ENCODE measurements at regions not wholly inside any gene's neighbourhood (a gene's known extent, or its start where the extent isn't known, plus 50 kb on each side); places are given as distances from the start of the nearest gene placed in this dataset.

DNA sequence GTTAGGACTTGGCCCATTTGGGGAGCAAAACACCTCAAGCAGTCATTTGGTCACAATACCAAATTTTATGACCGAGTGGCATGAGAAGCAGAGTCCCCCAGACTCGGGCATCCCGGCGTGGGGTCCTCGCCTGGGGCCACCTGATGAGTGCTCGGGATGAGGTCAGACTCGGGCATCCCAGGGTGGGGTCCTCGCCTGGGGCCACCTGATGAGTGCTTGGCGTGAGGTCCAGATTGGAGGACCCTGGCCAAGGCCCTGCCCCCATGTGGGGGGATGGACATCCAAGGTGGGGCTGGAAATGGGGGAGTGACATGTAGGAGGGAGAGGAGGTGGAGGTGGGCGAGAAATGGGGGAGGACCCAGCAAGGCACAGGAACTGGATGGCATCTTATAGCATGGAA is 56.1 kb upstream of the CST7 start:
- H3K9me3 ChIP-seq (replicated peaks; ENCODE audit: control insufficient read depth, insufficient read depth, low read length): no peaks in the 10 kb centered on the region
- FAIRE-seq (no peak), DNase-seq (ENCODE audit: low read depth, low spot score) (no peak)
- H3K79me2 ChIP-seq (ENCODE audit: control insufficient read depth, insufficient read depth, low read length): no peaks in the 10 kb centered on the region
- H3K36me3 ChIP-seq (ENCODE audit: control insufficient read depth in 2 of 2, extremely low read depth in 1 of 2, insufficient read depth in 2 of 2, low read length in 2 of 2): no peaks in the 10 kb centered on the region
- no TSS peak for BruUV-seq (replicated peaks)
- ChIA-PET POLR2A (no interaction called here), CTCF (no interaction called here)
- no peak overlapping the region for H3K4me2 ChIP-seq (ENCODE audit: insufficient read depth, low read length)
- no peaks in the 10 kb centered on the region for H3K9me1 ChIP-seq (replicated peaks; ENCODE audit: control insufficient read depth, extremely low read depth, insufficient read depth, low read length)
- TF ChIP-seq POLR2AphosphoS5 (IDR thresholded peaks at IDR 0.05; ENCODE audit: insufficient read depth, low read depth, low read length) (no peak), JUN (IDR thresholded peaks at IDR 0.05; ENCODE audit: borderline replicate concordance, insufficient read depth, insufficient read length, low read depth) (no peak), EZH2 (IDR thresholded peaks at IDR 0.05; ENCODE audit: borderline replicate concordance, low read depth, low read length, severe bottlenecking) (no peak)
- TF ChIP-seq, protein P1, sequence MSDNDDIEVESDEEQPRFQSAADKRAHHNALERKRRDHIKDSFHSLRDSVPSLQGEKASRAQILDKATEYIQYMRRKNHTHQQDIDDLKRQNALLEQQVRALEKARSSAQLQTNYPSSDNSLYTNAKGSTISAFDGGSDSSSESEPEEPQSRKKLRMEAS (IDR thresholded peaks at IDR 0.05; ENCODE audit: insufficient read depth, insufficient read length): no peak
- H3K9ac ChIP-seq (replicated peaks; ENCODE audit: extremely low read depth, insufficient read depth, low read length): no peak overlapping the region
- intact Hi-C loops (cut with micrococcal nuclease) (no loop called here), dilution Hi-C loops (cut with MboI; ENCODE audit: extremely low pct_ligation_motif_present, low sequenced_read_pairs) (no loop called here)
- H3K27ac ChIP-seq (ENCODE audit: insufficient read depth, low read depth, low read length): no peak overlapping the region
- H3K27me3 ChIP-seq (ENCODE audit: control insufficient read depth in 2 of 2, insufficient read depth in 2 of 2, low read length in 2 of 2): no peaks in the 10 kb centered on the region
- no peaks in the 10 kb centered on the region for H3K4me1 ChIP-seq (ENCODE audit: control insufficient read depth, extremely low read depth, insufficient read depth, low read length)
- no peak overlapping the region for H3K4me3 ChIP-seq (replicated peaks in 1 of 3; ENCODE audit: insufficient read depth in 1 of 3, low read depth in 1 of 3, low read length in 3 of 3)
- no peak overlapping the region for H2AFZ ChIP-seq (ENCODE audit: low read depth, low read length)
- H4K20me1 ChIP-seq (replicated peaks; ENCODE audit: control insufficient read depth, extremely low read depth, insufficient read depth, low read length): no peaks in the 10 kb centered on the region

DNA sequence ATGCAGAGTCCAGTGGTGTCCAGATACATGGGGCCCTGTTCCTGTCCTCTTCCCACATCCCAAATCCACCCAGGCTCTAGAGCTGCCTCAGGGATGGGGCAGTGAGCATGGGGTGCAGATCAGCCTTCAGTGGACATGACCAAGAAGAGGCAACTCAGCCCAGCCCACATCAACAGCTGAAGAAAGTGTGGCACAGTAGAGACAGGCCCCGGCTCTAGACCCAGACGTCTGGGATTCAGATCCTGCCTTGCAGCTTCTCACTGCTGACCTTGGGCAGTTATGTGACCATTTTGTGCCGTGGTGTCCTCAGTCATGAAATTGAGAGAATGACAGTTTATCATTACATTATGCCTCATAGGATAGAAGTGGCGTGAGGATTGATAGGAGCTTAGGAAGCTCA is 54.6 kb upstream of the CST7 start:
- Histone ChIP-seq H3K4me3 (replicated peaks in 1 of 3; ENCODE audit: insufficient read depth in 1 of 3, low read depth in 1 of 3, low read length in 3 of 3) (no peak overlapping the region), H3K9me1 (replicated peaks; ENCODE audit: control insufficient read depth, extremely low read depth, insufficient read depth, low read length) (no peaks in the 10 kb centered on the region), H4K20me1 (replicated peaks; ENCODE audit: control insufficient read depth, extremely low read depth, insufficient read depth, low read length) (no peaks in the 10 kb centered on the region), H3K9ac (replicated peaks; ENCODE audit: extremely low read depth, insufficient read depth, low read length) (no peak overlapping the region), H3K9me3 (replicated peaks; ENCODE audit: control insufficient read depth, insufficient read depth, low read length) (no peaks in the 10 kb centered on the region), H3K4me2 (ENCODE audit: insufficient read depth, low read length) (no peak overlapping the region), H2AFZ (ENCODE audit: low read depth, low read length) (no peak overlapping the region), H3K36me3 (ENCODE audit: control insufficient read depth in 2 of 2, extremely low read depth in 1 of 2, insufficient read depth in 2 of 2, low read length in 2 of 2) (no peaks in the 10 kb centered on the region), H3K4me1 (ENCODE audit: control insufficient read depth, extremely low read depth, insufficient read depth, low read length) (no peaks in the 10 kb centered on the region), H3K27me3 (ENCODE audit: control insufficient read depth in 2 of 2, insufficient read depth in 2 of 2, low read length in 2 of 2) (no peaks in the 10 kb centered on the region), H3K27ac (ENCODE audit: insufficient read depth, low read depth, low read length) (no peak overlapping the region), H3K79me2 (ENCODE audit: control insufficient read depth, insufficient read depth, low read length) (no peaks in the 10 kb centered on the region)
- intact Hi-C loops (cut with micrococcal nuclease): no loop called here
- dilution Hi-C loops (cut with MboI; ENCODE audit: extremely low pct_ligation_motif_present, low sequenced_read_pairs): no loop called here
- TF ChIP-seq, protein P2, sequence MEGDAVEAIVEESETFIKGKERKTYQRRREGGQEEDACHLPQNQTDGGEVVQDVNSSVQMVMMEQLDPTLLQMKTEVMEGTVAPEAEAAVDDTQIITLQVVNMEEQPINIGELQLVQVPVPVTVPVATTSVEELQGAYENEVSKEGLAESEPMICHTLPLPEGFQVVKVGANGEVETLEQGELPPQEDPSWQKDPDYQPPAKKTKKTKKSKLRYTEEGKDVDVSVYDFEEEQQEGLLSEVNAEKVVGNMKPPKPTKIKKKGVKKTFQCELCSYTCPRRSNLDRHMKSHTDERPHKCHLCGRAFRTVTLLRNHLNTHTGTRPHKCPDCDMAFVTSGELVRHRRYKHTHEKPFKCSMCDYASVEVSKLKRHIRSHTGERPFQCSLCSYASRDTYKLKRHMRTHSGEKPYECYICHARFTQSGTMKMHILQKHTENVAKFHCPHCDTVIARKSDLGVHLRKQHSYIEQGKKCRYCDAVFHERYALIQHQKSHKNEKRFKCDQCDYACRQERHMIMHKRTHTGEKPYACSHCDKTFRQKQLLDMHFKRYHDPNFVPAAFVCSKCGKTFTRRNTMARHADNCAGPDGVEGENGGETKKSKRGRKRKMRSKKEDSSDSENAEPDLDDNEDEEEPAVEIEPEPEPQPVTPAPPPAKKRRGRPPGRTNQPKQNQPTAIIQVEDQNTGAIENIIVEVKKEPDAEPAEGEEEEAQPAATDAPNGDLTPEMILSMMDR (IDR thresholded peaks at IDR 0.05; ENCODE audit: extremely low read depth in 1 of 2, insufficient read depth in 1 of 2, low read depth in 1 of 2, low read length in 2 of 2): no peak
- no peak for TF ChIP-seq GATA2 (IDR thresholded peaks at IDR 0.05; ENCODE audit: insufficient read depth, insufficient read length, low read depth, low read length)
- TF ChIP-seq JUN (IDR thresholded peaks at IDR 0.05; ENCODE audit: borderline replicate concordance, insufficient read depth, insufficient read length, low read depth): no peak
- TF ChIP-seq POLR2AphosphoS5 (IDR thresholded peaks at IDR 0.05; ENCODE audit: insufficient read depth, low read depth, low read length): no peak
- no peak for TF ChIP-seq FOS (IDR thresholded peaks at IDR 0.05; ENCODE audit: borderline replicate concordance, insufficient read depth, low read length)
- TF ChIP-seq, protein P1 (IDR thresholded peaks at IDR 0.05; ENCODE audit: insufficient read depth, insufficient read length): no peak
- TF ChIP-seq POLR2A (IDR thresholded peaks at IDR 0.05; ENCODE audit: low read depth, low read length): no peak
- TF ChIP-seq MYC (IDR thresholded peaks at IDR 0.05; ENCODE audit: low read depth, low read length): no peak
- TF ChIP-seq EZH2 (IDR thresholded peaks at IDR 0.05; ENCODE audit: borderline replicate concordance, low read depth, low read length, severe bottlenecking): no peak
- no TSS peak for BruUV-seq (replicated peaks)
- CTCF ChIA-PET: no interaction called here
- POLR2A ChIA-PET: no interaction called here
- no peak for DNase-seq (ENCODE audit: low read depth, low spot score)
- FAIRE-seq: no peak

Measured in endothelial cell of umbilical vein (primary cell).